ENCODE measurements at regions not wholly inside any gene's neighbourhood (a gene's known extent, or its start where the extent isn't known, plus 50 kb on each side); places are given as distances from the start of the nearest gene placed in this dataset.
"Not testable (repeated sequence)": the region's sequence is repeated elsewhere in the genome, so short reads cannot be mapped to it uniquely, and the experiment has no call there.

DNA sequence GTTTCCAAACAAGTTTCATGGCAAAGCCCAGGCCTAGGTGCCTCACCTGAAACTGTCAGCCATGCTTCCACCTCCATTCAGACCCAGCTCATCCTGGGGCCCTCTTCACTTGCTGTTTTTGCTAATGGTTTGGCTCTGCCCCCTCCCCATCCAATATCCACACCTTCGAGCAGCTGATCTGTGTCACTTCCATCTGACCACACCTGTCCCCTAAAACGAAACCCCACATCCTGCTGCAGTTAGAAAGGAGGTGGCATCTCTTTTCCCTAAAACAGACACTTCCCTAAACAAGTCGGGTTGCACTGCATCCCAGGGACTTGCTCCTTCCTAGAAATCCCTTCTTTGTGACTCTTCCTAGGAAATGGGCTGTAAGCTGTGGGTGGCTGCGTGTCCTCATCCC, 748.7 kb upstream of the SALL3 start:
- DNase-seq: no peak

DNA sequence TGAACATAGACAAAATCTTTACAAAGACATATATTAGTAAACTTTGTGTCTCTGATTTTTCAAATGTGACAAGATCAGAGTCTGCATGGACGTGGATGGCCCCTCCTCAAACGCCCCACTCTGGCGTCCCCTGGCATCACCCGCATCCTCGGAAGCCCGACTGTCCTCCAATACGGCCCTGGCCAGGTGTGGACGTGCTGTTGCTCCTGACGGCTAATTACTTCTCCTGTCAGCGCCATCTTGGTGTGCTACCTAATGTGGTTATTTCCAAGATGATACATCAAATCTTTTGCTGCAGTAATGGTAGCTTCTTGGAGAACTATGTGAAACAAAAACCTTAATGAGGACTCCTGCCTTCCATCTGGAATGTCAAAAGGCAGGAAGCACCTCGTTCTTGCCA, 747.4 kb upstream of the SALL3 start:
- no peak for DNase-seq

DNA sequence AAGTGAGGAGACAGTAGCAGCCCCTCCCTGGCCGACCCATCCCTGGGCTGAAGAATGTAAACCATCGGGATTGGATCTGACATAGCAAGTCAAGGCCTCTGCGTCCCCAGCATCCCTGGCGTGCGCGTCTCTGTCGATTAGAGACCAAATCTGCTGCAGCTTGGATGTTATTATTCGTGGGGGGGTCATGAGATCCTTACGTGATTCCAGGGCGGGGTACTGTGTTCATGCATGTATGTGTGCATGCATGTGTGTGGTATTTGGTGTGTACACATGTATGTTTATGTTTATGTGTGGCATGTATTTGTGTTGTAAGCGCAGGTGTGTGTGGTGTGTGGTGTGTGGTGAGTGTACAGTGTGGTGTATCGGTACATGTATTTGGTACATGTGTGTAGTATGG, 741.8 kb upstream of the SALL3 start:
- DNase-seq: no peak

DNA sequence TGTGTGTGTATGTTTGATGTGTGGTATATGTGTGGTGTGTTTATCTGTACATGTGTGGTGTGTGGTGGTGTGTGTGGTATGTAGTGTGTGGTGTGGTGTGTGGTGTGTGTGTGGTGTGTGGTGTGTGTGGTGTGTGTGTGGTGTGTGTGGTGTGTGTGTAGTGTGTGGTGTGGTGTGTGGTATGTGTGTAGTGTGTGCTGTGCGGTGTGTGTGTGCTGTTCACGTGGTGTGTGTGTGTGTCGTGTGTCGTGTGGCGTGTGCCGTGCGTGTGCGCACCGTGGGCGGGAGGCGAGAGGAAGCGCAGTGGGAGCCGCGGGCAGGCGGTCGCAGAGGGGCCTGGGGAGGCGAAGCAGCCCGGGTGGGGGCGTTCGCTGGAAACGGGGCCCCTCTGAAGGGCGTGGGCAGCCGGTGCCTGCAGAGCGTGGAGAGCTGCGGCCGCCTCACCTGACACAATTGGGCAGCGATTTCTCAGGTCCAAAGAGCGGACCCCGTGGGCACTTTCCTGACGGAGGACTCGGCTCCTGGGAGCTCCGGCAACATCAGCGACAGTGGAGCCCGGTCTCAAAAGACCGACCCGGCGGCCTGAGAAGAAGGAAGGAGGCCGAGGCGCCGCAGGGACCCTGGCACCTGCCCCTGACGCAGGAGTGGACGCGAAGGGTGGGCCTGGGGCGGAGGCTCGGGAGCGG, 741.1 kb upstream of the SALL3 start:
- DNase-seq: no peak

DNA sequence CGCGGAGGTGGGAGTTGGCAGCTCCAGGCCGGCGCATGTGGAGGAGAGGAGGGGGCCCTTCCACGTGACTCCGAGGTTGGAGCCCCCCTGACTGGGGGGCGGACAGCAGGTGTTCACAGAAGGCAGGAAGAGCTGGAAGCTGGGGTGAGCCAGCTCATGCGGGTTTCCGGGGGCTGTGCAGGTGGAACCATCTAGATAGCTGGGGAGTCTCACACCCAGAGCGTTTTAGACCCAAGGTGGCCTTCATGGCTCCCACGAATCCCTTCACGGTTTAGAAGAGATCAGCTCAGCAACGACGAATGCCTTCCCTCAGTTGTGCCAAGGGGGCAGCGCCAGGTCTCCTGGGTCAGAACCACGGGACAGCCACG, 740.5 kb upstream of the SALL3 start:
- no peak for DNase-seq

DNA sequence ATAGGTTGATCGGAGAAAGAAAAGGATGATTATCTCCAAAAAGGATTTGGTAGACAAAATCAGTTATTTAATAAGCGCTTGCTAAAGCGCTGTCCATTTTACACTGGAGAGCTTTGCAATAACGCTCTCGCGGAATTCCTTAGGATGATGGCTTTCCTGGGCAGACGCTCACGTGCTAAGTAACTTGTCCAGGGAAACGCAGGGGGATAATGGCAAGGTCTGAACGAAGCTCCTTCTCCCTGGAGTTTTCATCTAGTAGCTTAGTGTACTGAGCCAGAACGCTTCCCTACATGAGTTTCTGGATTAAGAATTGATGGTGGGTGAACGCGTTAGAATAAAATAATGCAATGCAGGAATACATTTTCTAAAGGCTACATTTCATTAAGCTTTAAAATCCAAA, 739.5 kb upstream of the SALL3 start:
- DNase-seq: no peak

DNA sequence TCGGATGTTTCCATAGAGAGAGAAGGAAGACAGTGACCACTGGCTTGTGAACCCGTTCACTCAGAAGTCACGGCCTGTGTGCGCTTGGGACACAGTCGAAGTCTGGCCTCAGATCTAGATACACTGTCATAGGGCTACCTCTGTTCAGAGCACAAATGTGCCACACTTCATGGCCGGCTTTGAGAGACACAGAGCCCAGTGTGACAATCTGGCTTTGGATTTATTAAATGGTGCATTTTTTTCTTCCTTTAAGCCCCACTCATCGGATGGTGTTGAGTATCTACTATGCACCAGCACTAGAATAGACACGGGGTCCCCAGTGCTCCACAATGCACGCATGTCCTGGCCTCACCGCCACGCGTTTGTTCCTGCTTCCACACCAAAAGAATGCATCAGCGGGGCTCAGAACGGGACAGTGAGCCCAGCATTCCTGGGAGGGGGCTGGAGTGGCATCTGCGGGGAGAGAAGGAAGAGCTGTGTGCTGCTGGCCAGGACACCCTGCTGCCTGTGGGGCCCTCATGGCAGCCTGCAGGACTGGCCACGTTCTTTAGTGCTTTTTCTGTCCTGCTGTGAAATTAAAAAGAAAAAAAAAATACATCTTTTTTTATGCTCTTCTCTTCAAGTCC, 738.9 kb upstream of the SALL3 start:
- DNase-seq: no peak

DNA sequence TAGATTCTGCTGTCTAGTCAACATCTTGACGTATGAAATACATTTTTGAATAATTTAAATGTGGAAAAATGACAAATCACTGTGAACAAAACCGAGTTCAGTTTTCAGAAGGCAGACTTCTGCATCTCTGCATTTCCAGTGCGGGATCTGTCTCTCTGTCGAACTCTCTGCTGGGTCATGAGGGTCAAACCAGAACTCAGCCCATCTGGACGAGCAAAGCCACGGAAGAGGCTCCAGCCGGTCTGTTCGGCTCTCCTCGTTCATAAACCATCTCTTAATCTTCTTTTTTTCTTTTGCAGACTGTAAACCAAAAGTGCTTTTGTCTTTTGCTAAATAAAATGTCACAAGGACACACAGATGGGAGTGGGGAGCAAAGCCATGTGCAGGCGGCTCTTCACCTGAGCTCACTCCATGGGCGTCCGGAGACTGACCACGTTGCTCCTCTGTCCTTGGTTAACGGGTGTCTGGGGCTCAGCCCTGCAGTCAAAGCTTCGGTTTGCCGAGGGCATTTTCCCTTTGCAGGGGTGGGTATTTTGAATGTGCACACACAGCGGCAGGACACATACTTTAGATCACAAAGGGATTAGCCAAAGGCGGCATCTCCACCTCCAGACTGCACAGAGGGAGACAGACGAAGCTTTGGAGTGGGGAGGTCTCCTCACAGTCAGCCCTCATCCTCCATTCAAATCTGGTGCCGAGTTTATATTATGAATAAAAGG, 737.9 kb upstream of the SALL3 start:
- no peak for DNase-seq

DNA sequence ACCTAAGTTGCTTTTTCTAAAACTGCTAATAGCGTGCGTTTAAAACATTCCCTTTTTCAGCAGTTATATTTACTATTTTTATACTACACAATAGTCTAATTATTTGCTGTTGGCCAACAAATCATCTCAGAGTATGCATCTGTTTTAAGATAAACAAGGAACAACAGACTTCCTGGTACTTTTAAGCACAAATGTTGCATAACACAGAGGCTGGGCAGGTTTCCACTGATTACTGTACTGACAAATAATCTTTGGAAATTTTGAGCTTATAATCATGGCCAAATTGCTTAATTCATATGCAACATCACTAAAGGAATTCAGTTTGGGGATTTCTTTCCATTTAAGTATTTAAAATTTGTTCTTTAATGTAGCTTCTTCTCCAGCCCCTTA, 737.4 kb upstream of the SALL3 start:
- peak; percentile 86 for DNase-seq

DNA sequence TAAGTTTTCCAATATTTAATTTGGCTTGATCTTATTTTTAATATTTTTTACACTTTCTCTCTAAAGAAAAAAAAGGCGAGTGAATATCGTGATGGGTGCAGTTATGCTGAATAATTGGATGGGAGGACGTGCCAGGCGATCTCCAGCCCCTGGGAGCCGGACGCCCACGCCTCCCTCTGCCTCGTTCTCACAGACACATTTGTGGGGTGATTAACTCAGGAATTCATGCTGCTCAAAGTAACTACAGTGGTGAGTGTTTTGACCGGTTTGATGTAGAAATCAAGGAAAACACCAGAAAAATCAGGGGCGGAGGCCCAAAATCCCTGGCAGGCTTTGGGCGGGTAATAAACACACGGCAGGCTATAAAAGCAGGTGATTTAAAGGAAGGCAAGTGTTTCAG, 736.8 kb upstream of the SALL3 start:
- no peak for DNase-seq

DNA sequence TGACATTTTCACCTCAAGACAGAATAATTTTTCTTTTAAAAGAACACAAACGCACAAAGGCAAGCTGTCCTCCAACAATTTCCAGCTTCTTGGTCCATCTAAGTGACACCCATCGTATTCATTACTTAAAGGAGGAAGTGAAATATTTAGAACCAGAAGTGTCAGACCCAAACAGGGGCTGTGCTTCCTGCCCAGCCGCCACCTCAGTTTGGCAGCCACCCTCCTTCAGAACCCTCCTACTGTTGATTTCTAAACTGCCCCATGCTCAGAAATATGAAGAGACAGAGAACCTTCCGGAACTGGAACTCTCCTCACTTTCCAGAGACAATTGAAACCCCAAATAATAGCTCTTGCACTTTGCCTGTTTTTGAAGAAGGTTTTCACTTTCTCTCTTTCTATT, 734.8 kb upstream of the SALL3 start:
- DNase-seq: no peak

DNA sequence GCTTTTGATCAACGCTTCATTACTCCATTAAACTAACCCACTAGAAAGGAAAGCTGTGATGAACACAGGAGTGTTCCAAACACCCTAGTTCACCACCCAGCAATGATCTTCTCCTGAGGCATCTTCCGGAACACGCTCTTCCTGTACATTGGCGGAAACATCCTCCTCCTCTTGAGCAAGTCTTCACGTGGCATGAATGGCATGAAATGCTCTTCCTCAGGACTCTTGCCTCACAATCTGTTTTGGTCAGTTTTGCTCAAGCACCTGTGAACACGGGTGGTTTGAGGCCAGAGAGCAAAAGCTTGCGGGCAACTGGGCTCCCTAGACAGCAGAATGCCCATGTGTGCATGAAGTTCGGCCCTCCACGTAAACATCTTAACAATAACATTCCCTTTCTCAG, 734.2 kb upstream of the SALL3 start:
- no peak for DNase-seq

DNA sequence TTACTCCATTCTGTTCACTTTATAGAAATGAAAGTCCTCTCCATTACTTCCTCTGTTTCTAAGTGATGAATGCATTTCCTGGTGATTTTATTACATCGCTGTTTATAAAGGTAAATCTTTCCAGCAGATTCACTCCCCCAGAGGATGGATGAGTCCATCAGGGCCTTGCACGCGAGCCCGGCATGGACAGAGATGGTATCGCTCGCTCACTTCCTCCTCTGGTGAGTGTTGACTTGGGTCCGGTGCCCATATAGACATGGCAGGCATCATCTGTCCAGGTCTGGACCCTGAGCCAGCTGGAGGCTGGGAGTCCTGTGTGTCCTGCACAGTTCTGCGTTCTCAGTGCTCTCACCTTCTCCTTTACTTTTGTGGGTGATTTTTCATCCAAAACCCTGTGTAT, 733.6 kb upstream of the SALL3 start:
- DNase-seq: no peak

DNA sequence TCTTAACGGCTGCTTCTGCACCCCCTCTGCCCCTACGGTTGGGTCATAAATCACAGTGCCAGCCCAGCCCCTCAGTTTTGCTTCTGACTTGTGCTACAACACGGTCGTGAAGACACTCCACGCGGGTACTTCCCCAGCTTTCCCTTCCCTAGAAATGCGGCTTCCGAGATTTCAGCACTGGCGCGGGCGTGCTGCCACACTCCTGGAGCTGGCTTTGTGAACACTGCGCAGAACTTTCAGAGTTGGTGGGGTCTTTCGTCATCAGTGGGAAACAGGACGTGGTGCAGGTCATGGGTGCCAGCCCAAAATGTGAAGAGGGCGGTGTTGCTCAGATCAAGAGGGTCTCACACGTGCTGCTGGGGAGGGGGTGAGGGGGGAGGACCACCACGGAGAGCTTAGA, 733.0 kb upstream of the SALL3 start:
- no peak for DNase-seq

DNA sequence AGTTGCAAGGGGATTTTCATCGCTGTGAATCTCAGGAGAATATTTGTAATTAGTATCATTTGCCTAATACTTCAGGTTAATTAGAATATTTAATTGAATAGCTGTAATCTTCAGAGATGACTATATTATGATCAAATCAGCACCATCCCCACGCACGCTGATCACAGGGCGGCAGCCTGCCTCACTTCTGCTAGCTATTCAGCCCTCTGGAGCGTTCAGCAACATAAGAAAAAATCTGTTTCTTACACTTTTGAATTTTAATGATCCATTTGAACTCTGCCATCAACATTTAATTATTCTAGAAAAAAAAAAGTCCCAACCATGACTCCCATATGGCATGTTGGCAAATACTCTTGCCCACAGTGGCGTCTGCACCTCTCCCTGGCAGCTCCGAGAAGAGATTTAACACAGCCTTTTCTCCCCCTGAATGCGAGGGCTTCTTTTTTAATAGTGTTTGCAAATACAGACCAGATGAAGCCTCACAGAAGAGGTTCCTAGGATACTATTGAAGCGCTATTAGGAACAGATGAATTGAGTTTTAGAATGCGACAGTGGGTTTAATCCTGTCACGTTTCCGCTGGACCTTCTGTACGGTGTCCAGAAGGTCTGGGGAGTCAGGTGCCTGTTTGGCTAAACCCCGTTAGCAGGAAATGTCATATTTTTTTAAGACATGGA, 731.9 kb upstream of the SALL3 start:
- DNase-seq: no peak

DNA sequence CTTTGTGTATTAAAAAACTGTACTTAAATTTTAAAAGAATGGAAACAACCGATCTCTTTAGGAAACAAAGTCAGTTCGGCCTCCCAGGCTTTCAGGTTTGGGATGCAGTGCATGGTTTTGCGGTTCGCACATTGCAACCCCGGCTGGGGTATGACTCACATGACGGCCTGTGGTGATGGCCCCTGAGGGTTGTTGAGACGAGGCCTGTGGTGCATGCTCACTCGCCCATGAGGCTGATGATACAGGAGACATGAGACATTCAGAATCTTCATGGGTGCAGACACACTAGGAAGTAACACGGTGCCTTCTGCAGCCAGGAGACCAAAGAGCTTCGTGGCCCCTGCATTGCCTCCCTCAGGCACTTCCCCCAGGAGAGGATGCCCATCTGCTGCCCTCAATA, 724.6 kb upstream of the SALL3 start:
- DNase-seq: no peak

DNA sequence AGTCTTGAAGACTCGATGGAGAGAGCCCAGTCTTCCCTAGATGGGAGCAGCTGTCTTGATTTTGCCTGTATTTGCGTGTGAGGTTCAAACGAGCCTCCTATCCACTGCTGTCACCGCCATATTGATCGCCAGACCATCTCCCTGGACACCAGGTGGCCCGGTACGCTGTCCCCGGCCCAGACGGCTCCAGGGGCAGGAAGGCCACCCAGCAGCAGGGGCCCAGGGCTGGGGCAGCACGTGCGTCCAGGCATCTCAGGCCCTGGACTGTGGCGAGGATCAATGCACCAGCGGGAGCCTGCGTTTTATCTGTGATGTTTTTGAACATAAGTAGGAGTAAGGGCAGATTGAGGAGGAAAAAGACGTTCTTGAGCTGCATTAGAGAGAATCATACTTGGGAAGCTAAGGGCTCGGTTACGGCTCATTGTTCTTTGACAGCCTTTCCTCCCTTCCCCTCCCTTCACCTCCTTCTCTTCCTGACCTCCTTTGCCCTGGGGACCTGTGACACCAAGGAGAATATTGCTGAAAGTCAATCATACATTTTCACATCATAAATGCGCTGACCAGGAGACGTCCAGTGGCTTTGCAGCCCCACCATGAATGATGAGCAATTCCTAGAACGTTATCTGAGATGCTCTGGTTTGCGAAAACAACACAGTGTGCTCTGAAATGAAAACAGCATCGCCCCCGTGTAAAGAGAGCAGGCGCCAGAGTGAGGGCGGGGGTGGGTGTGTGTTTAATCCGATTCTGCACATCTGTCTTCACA, 711.2 kb upstream of the SALL3 start:
- DNase-seq: no peak

DNA sequence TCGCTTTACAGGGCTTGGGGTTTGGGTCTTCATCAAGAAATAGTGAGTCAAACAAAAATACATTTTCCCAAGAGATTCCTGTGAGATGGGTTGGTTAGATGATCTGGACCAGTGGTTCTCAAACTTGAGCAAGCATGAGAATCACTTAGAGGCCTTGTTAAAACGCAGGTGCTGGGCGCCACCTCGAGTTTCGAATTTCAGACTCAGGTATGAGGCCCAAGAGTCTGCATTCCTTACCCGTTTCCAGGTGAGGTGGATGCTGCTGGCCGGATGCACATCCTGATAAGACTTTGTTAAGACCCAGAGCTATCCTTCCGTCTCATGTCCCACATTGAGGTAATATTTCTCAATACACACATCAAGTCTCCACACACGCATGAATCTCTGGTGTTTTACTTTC, 707.8 kb upstream of the SALL3 start:
- DNase-seq: no peak

DNA sequence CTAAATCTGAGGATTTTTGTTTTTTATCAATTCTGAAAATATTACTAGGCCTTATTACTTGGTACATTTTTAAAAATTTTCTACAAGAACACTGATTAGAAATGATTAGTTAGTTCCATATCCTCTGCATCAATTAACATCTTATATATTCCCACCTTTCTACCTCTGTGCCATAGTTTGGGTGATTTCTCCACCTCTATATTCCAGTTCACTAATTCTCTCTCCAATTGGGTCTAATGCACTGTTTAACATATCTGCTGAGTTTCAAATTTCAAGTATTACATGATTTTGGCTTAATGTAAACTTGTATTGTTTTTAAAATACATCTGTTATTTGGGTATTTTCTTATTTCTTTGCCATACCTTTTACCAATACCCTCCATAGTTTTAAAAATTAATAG, 705.7 kb upstream of the SALL3 start:
- DNase-seq: no peak

DNA sequence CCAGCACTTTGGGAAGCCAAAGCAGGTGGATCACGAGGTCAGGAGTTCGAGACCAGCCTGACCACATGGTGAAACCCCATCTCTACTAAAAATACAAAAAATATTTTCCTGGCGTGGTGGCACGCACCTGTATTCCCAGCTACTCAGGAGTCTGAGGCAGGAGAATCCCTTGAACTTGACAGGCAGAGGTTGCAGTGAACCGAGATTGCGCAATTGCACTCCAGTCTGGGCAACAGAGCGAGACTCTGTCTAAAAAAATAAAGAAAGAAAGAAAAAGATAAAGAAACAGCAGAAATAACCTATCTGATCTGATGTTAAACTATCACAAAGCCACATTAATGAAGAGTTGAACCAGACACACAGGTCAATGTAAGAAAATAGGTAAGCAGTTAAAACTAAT, 696.2 kb upstream of the SALL3 start:
- DNase-seq: not testable (repeated sequence)

DNA sequence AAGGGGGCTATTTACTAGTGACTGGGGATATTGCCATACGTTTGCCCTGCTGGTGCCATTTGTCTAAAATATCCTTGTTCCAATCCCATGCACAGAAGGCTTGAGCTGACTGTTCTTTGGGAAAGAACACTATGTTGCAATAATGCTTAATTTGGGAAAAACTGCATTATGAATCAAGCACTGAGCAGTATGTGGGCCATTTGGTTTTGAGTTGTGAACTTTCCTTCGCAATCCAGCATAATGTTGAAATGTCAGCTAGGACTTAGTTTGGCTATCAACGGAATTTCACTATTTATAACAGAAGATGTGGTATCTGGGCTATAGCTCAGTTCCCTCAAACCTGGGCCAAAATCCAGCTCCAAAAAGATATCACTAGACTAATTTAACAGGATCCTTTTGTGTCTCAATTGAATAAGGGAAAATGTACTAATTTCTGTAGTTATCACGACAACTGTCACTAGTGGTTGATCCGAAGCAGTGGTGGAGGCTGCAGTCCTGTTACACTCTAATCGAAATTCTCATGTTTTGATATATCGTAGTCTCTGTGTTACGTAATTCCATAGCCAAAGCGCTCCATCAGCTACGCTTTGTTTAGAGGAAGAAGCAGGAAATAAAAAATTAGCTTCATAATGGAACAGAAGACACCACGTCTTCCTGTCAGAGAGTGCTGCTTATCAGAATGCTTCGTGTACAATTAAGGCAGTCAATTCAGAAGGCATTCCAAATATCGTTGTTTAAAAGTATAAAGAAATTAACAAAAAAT, 686.8 kb upstream of the SALL3 start:
- no peak for DNase-seq

DNA sequence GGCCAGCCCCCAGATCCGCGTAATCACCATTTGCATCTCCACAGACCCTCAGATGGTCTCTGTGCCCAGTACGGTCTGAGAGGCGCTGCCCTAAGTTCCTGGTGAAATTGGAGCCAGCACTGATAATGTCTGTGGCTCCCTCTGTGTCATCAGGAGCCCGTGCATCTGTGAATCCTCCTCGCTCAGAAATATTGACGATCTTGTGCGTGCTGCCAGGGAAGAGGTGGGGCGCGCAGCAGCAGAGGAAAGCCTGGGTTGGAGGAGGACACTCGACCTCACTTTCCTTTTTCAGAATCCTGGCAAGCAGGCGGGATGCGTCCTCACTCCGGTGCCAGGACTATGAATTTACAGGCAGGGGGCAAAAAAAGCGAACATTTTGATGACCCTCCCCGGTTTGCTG, 686.1 kb upstream of the SALL3 start:
- DNase-seq: no peak

Data from skin of body (tissue), 1 donor.